Loucy (cell line): ENCODE measurements at regions not wholly inside any gene's neighbourhood (a gene's known extent, or its start where the extent isn't known, plus 50 kb on each side); places are given as distances from the start of the nearest gene placed in this dataset.

ENCODE experiments used
- EZH2phosphoT487 ChIP-seq: fragments of 200-600 bp; IDR thresholded peaks from 2 replicates; pipeline ENCODE4 v1.6.1; 2018; ENCODE audit warnings: antibody characterized with exemption, mild to moderate bottlenecking, moderate library complexity, borderline replicate concordance
- TF ChIP-seq, protein P1 (sequence below): fragments of 200-600 bp; sonication (generic); conservative IDR thresholded peaks from 2 replicates; pipeline ENCODE4 v1.5.1; 2014; ENCODE audit warnings: mild to moderate bottlenecking, antibody characterized with exemption, low read length

GRCh38 chr15:46764851-46765250 lies 952.5 kb upstream of the SEMA6D start:
- TF ChIP-seq, protein P1, sequence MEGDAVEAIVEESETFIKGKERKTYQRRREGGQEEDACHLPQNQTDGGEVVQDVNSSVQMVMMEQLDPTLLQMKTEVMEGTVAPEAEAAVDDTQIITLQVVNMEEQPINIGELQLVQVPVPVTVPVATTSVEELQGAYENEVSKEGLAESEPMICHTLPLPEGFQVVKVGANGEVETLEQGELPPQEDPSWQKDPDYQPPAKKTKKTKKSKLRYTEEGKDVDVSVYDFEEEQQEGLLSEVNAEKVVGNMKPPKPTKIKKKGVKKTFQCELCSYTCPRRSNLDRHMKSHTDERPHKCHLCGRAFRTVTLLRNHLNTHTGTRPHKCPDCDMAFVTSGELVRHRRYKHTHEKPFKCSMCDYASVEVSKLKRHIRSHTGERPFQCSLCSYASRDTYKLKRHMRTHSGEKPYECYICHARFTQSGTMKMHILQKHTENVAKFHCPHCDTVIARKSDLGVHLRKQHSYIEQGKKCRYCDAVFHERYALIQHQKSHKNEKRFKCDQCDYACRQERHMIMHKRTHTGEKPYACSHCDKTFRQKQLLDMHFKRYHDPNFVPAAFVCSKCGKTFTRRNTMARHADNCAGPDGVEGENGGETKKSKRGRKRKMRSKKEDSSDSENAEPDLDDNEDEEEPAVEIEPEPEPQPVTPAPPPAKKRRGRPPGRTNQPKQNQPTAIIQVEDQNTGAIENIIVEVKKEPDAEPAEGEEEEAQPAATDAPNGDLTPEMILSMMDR, result no peak
- no peak for TF ChIP-seq EZH2phosphoT487
